GM23248 (cell line): ENCODE measurements at regions not wholly inside any gene's neighbourhood (a gene's known extent, or its start where the extent isn't known, plus 50 kb on each side); places are given as distances from the start of the nearest gene placed in this dataset.

Experiments used
- EZH2 ChIP-seq: fragments of 200-600 bp; sonication (generic); IDR thresholded peaks from 2 replicates; pipeline ENCODE4 v1.6.1; 2018; ENCODE audit warnings: antibody characterized with exemption, mild to moderate bottlenecking; ENCODE audit not compliant: insufficient read depth, poor library complexity, severe bottlenecking
- EZH2phosphoT487 ChIP-seq: fragments of 200-600 bp; sonication (generic); IDR thresholded peaks from 2 replicates; pipeline ENCODE4 v1.6.1; 2018; ENCODE audit warnings: antibody characterized with exemption, moderate library complexity, mild to moderate bottlenecking, low read depth; ENCODE audit not compliant: insufficient read depth

DNA sequence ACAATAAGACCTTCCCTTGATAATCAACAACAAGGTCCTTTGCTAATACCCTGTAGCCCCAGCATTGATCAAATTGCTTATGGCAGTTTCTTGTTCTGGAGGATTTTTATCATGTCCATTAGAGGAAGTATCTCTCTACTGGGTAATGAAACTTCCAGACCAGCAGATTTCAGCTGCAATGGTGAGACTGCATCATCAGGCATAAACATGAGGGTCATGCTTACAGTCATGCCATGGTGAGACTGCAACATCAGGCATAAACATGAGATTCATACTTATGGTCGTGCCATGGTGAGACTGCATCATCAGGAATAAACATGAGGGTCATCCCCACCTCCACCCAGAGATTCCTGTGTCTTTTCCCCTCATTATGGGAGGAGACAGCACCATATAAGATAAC lies 129.0 kb upstream of the LIPC start:
- TF ChIP-seq EZH2 (no peak), EZH2phosphoT487 (no peak)
